Suppressor macrophage treated with lipopolysaccharide for 1 hour (primary cell): ENCODE measurements at regions not wholly inside any gene's neighbourhood (a gene's known extent, or its start where the extent isn't known, plus 50 kb on each side); places are given as distances from the start of the nearest gene placed in this dataset.

Experiments used
- DNase-seq, 3 donors: peaks; one replicate each; pipeline ENCODE4 v3.0.0-alpha.2; 2020 to 2022

DNA sequence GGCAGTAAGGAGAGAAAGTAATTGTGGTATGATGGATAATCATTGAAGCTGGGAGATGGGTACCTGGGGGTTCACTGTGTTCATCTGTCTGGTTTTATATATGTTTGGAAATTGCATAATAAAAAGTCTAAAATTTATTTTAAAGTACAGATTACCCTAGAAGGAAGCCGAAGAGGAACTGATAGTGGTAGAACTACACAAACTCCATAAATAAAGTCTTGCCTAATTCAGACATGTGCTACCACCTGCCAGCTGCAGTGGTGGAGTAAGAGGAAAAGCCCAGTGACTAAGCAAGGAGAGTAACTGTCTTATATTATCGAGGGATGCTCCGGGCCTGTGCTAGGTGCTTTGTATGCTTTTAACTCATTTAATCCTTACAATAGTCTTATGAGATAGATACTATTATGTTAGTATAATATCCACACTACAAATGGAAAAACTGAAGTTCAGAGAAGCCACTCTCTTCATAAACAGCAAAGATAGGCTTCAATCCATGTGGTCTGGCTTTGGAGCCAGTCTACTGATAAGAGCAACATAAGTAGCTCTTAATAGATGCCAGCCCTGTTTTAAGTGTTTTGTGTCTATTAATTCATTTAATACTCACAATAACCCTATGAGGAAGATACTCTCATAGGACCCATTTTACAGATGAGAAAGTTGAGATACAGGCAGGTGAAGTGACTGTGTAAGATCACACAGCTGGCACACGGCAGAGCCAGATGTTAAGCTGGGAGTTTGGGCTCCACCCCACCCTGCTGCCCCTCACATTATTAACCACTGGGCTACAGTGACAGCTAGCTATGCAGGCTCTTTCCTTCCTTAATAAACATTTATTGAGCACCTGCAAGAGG, 56.8 kb upstream of the HNRNPU start:
- DNase-seq, result peak; percentile 79 to 88 (median 82)

DNA sequence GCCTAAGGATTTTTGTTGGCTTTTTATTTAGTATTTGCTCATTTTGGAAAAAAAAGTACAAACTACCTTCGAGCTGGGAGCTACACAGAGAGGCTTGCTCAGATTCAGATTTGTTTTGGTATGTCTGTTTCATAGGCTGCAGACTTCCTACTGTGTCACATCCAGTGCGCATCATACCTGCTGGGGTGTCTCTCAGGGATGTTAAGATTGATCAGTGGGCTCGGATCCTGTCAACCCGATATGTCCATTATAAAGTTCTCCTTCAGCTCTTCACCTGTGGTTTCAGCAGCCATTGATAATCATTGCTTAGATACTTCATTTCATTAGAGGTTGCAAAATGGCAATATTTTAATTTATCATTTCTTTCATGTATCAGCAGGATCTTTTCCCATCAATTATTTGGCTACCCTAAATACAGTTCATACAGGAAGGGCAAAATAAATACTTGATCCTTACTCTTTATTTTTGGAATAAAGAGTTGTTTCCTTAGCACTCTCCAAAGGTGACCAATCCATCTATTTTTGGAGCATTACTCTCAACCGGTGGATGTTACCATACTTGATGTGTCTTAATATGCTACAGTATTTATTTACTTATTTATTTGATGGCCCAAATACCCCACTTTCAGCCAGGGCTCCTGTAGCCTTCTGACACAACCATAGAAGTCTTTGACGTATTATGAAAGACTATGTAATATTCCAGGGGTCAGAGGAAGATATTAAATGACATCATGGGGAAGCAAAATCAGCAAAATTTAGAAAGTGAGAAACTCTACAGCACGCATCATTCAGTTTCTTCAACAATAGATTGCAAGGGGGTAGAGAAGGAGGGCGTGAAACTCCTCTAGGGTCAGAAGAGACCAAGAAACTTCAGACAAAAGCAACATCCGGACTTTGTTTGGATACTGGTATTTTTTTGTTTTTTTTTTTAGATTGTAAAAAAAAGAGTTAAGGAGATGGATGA, 55.3 kb upstream of the HNRNPU start:
- peak in 1 of 3 donors; percentile 27 for DNase-seq

DNA sequence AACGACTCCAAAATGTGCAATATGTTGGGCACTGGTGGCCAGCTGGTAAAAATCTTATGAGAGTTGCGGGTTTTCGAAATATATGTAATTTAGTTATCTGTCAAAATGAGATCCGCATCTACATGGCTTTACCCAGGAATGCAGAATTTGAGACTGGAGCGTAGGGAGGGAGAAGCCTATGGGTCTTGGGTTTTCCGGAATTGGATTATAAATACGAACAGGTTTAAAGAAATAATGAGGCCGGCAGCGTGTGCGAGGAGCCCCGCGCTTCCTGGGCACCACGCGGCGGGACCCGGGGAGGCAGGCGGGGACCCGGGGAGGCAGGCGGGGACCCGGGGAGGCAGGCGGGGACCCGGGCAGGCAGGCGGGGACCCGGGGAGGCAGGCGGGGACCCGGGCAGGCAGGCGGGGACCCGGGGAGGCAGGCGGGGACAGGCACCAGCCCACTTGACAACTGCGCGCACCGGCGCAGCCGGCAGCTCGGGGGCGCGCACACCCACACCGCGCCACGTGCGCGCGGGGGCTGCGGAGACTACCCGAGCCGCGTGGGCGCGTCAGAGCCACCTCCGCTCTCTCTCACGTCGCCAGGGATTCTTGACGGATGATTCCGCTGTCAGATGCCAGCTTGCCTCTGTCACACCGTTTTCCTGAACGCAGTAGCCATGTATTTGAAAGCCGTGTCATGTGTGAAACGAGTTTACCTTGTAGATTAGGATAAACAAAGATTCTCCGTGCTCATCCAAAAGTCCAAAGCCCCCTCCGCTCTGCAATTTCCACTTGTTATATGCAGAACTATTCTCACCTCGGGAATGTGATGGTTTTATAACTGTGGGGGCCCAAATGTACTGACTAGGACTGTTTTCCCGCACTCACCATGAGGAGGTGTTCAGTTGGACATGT, 54.3 kb upstream of the HNRNPU start:
- peak; percentile 61 to 84 (median 73) for DNase-seq

DNA sequence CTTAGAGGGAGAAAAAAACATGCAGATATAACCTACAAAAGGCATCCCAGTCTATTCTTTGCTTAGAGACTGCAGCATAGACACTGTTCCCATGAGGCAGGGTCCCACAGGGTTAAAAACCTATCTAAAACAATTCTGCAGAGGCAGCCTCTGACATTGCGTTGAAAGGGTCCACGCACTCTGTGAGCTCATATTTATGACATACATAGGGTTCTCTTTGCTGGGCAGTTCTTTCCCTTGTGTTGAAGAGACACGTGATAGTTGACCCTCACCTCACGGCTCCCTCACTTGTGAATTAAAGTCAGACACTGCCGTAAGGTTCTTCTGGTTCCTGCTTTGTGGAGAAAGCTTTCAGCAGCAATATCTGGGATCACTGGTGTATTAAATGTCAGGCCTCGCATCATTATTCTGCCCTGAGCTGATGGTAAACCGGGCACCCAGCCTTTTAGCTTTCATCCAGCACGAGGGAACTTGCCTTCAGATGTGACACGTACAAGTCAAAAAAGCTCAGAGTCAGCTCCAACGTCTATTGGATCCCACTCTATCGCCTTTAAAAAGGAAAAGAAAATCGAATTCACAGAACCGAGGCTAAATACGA, 52.8 kb upstream of the HNRNPU start:
- DNase-seq, result no peak

DNA sequence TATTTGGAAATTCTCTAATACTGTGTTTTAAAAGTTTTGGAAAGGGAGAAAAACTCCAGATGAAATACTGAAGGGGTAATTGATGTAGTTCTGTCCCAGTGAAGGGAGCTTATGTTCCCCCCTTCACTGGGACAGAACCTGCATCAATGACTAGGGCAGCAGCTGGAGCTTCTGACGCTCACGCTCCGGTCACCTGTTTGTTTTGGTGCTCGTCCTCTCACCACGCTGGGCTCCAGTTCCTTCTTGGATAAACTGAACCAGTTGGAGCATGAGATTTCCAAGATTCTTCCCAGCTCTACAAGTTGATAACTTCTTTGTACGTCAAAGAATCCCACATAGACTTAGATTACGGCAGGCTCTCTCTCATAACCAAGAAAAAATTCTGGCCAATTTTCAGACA, 51.4 kb upstream of the HNRNPU start:
- DNase-seq, result no peak

DNA sequence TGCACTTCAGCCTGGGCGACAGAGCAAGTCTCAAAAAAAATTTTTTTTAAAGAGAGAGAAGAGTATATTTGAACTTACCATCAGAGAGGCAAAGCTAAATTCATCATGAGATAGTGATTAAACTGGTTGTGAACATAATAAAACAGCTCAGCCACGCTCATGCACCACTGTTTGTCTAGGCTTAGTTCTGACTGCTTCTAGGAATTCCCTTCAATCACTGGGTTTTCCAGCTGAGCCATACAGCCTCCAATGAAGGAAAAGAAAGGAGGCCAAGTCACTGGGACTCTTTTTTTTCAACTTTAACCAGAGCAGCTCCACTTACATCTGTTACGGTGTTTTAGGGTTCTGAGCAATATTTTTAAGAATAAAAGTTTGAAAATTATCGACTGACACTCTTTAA, 50.4 kb upstream of the HNRNPU start:
- DNase-seq, result peak; percentile 53 to 72 (median 69)
